GM20431 (cell line): ENCODE measurements at regions not wholly inside any gene's neighbourhood (a gene's known extent, or its start where the extent isn't known, plus 50 kb on each side); places are given as distances from the start of the nearest gene placed in this dataset.

Source experiments
- in situ Hi-C: fragments of 300-500 bp; cut with MseI, MboI; formaldehyde crosslinking; loops from one replicate; pipeline ENCODE4 v1.15.0; 2020; ENCODE audit warnings: low sequenced_read_pairs; ENCODE audit not compliant: unreplicated experiment

- in situ Hi-C loops: no loop called here
Observed at GRCh38 chr4:160251522-160252170, 1148.8 kb downstream of the RAPGEF2 start.

GRCh38 chr4:160257318-160257717, 1154.4 kb downstream of the RAPGEF2 start:
- in situ Hi-C loops: no loop called here

DNA sequence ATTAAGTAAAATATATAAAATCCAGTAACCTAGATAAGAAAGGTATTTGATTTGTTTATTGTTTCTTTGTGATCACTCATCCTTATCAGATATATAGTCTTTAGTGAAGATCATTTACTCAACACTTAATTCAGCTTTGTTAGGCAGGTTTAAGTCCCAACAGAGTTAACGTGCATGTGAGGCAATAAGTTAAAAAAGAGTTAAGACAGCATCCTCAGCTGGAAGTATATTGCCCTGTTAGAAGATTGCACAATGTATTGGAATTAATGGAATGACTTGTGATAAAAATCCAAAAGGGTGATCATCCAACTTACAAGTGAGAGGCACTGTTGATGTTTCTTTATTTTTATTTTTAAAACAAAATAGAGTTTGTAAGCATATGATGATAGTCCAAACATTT, 1162.1 kb downstream of the RAPGEF2 start:
- in situ Hi-C loops: no loop called here

GRCh38 chr4:160265836-160266235, 1163.0 kb downstream of the RAPGEF2 start:
- in situ Hi-C loops: no loop called here

- in situ Hi-C loops: no loop called here
Observed at GRCh38 chr4:160276785-160277325, 1174.0 kb downstream of the RAPGEF2 start.

DNA sequence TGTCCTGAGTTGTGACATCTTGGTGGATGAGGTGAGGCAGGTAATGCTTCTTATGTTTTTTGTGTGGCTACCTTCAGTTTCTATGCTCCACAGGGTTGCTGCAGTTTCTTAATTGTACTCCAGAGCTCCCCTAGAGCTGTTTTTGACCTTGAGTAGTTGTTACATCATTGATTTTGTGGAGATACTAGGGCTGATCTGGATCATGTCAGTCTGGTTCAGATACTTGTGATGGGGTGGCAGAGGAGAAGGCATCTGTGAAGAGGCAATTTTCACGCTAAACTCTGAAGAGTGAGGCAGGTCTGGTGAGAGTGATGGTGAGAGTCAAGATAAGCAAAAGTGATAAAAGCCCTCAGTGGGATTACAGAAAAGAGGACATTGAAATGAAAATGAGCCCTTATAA, 1180.2 kb downstream of the RAPGEF2 start:
- in situ Hi-C loops: no loop called here

- in situ Hi-C loops: no loop called here
Observed at GRCh38 chr4:160284516-160284915, 1181.6 kb downstream of the RAPGEF2 start.

DNA sequence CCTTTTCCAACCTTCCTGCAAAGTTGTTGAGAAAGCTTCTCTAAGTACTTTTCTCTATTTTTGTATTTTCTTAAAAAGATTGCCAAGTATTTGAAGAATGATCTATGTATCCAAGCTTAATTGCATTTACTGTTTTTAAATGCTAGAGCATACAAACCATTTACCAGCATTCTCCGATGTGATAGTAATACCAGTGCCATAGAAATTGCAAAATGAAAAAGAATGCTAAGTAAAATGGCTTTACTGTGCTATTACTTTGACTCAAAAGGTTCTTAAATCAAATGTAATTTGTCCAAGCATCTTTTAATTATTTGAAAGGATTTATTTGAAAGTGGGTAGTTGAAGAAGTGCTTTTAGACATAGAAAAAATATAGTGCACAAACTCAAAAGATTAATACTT, 1183.2 kb downstream of the RAPGEF2 start:
- in situ Hi-C loops: no loop called here

DNA sequence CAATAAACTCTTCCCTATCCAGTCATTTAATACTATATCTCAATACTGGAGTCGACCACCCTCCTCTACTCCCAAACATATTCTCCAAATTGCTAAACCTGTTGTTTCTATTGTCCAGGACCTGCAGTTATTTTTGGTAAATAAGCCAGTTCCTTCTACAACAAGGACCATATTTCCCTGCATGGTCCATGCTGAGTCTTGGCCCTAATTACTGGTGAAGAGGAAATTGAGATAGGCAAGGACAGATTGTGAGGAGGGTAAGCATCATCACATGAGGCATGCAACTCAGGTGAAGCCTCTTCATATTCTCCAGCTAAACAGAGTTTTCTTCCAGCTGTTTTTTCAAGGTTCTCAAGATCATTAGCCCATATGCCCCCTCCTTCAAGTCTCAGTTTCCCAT, 1193.6 kb downstream of the RAPGEF2 start:
- in situ Hi-C loops: no loop called here

DNA sequence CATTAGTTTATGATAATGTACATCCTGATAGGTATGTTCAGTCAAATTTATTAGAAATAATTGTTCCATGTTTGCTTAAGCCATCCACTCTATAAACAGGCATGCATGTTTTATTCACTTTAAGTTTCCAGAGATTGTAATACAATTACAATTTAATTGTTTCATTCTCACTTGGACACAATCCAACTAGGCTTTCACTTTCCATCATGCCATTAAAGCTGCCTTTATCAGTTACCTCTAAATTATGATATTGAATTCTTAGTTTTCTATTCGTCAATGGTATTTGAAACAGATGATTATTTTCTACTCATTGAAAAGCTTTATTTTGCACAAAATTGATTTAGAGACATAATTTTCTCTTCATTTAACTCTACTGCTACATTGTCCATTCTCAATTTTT, 1196.3 kb downstream of the RAPGEF2 start:
- in situ Hi-C loops: no loop called here

DNA sequence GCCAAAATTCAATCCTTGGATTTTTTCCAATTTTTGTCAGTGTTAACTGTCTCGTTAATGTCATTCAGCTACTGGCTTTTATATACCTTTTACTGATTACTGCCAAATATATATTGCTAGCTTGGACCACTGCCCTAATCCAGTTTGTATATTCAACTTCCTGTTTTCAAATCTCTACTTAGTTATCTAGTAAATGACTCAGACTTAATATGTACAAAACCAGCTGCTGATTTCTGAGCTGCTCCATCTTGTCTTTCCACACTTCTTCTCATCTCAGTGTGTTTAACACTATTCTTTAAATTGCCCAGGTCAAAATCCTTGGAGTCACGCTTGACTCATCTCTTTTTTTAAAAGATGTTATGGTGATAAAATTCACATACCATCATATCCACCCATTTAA, 1196.7 kb downstream of the RAPGEF2 start:
- in situ Hi-C loops: no loop called here

GRCh38 chr4:160316036-160316435, 1213.2 kb downstream of the RAPGEF2 start:
- in situ Hi-C loops: no loop called here

DNA sequence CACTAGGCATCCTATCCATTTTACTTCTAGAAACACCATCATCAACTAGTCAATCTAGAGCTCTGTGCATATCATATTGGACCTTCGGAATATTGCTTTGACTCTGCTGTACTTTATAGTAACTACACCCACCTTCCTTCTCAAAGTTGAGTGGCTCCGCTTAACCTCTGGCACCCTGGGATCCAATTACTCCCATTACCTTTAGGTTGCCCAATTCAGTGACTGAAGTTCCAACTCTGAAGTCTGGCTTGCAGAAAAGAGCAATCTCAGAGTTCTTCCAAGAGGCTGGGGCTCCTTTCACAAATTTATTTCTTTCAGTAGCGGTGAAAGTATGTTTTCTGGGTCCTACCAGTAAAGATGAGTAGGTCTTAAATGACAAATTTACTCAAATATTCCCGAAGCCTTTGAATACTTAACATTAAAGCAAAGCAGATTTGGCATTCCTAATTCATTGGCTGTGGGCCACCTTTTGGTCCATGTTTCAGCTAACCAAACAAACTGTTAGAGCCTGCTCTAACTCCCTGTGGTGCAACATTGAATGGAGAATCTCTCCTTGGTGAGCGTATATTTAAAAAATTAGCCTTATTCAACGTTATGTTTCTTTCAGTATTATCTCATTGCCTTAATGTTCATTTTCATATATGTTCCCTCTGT, 1215.8 kb downstream of the RAPGEF2 start:
- in situ Hi-C loops: no loop called here

DNA sequence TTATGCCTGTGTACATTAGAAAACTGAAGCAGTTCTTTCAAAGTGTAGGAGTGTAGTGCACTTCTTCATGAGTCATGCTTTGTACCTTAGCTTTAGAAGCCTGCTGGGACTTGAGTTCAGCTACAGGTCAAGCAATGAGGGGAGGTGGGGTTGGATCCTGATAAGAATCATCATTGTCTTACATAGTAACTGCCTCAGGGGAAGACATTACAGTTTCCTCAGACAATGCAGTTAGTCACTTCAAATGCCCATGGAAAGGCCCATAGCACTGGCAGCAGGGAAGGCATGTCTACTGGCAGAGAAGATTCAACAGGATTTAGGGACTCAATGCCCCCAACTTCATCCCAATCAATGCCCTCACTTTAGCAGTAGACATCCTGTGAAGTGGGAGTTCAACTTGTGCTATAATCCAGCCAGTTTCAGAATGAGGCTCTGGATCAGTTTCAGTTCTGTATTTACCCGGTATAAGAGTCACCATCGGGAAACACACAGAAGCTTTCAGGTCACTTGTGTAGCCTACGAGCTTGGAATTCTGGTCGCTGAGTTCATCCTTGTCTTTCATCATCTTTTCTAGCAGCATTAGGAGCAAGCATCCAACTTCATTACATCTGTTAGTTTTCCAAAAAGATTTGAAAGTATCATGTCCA, 1216.5 kb downstream of the RAPGEF2 start:
- in situ Hi-C loops: no loop called here

- in situ Hi-C loops: no loop called here
Observed at GRCh38 chr4:160319868-160320260, 1217.0 kb downstream of the RAPGEF2 start.

- in situ Hi-C loops: no loop called here
Observed at GRCh38 chr4:160326110-160326509, 1223.2 kb downstream of the RAPGEF2 start.

DNA sequence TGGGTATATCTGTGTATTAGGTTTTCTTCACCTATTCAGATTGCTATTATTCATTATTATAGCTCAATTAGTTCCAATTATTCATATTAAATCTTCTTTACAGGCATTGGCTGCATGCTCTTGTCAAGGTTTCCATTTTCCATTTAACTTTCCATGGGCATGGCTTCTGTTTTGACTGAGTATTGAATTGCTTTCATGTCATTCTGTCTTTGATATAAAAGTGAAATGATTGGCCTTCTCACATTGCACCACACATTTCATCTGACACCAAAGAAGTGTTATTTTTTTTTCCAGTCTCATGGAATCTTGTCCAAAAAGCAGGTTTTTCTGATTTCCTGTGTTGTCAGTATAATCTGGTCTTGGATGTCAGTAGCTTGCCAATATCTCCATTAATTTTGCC, 1244.3 kb downstream of the RAPGEF2 start:
- in situ Hi-C loops: no loop called here

- in situ Hi-C loops: no loop called here
Observed at GRCh38 chr4:160350944-160351343, 1248.1 kb downstream of the RAPGEF2 start.

- in situ Hi-C loops: no loop called here
Observed at GRCh38 chr4:160352637-160353036, 1249.8 kb downstream of the RAPGEF2 start.

DNA sequence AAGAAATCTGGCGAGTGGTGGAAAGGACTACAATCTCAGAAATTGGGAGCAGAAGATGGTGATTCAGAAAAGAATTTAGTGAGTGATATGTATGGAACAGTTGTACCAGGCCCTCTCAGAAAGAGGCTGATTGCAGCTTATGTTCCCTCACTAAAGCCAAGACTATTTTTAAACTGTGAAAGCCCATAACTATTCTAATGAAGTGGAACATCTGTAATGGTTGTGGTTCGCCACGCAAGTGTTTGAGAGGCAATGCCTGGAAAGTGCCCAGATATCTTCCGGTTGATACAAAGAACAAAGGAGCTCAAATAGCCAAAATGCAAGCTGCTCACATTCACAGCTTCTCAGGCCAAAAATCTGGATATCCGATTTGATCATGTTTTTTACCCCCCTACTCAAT, 1250.7 kb downstream of the RAPGEF2 start:
- in situ Hi-C loops: no loop called here

GRCh38 chr4:160362478-160362877, 1259.6 kb downstream of the RAPGEF2 start:
- in situ Hi-C loops: no loop called here
